Stomach smooth muscle (tissue), 2 donors: ENCODE measurements at regions not wholly inside any gene's neighbourhood (a gene's known extent, or its start where the extent isn't known, plus 50 kb on each side); places are given as distances from the start of the nearest gene placed in this dataset.

Experiments used
- H3K27ac ChIP-seq: one replicate; pipeline ENCODE4 v1.7.0; 2013; ENCODE audit warnings: mild to moderate bottlenecking, low read length, inconsistent platforms
- H3K27me3 ChIP-seq, 2 donors: one replicate each; pipeline ENCODE4 v1.7.0; 2013; ENCODE audit warnings: low read length in 2 of 2; ENCODE audit not compliant: insufficient read depth in 2 of 2, control insufficient read depth in 1 of 2
- H3K36me3 ChIP-seq, 2 donors: one replicate each; pipeline ENCODE4 v1.7.0; 2013; ENCODE audit warnings: low read length in 2 of 2; ENCODE audit not compliant: control insufficient read depth in 2 of 2, insufficient read depth in 2 of 2
- H3K4me1 ChIP-seq: one replicate; pipeline ENCODE4 v1.7.0; 2013; ENCODE audit warnings: low read length; ENCODE audit not compliant: control insufficient read depth, insufficient read depth
- H3K4me3 ChIP-seq, 2 donors: one replicate each; pipeline ENCODE4 v1.7.0; 2013; ENCODE audit warnings: low read length in 2 of 2
- H3K9ac ChIP-seq, 2 donors: one replicate each; pipeline ENCODE4 v1.7.0; 2013; ENCODE audit warnings: low read length in 2 of 2, mild to moderate bottlenecking in 1 of 2
- H3K9me3 ChIP-seq, 2 donors: one replicate each; pipeline ENCODE4 v1.7.0; 2013; ENCODE audit warnings: low read length in 2 of 2; ENCODE audit not compliant: control insufficient read depth in 2 of 2
- donor health status: healthy.
- donor health status: Pancreatic carcinoma.

DNA sequence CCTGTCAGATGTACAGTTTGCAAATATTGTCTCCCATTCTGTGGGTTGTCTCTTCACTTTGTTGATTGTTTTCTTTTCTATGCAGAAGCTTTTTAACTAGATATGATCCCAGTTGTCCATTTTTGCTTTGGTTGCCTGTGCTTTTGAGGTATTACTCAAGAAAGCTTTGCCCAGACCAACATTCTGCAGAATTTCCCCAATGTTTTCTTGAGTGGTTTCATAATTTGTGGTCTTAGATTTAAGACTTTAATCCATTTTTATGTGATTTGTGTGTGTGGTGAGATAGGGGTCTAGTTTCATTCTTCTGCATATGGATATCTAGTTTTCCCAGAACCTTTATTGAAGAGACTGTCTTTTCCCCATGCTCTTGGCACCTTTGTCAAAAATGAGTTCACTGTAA is 116.9 kb downstream of the DUSP10 start:
- no peak overlapping the region for H3K9ac ChIP-seq
- no peaks in the 10 kb centered on the region for H3K9me3 ChIP-seq
- H3K27me3 ChIP-seq = no peaks in the 10 kb centered on the region
- H3K27ac ChIP-seq = no peak overlapping the region
- H3K4me1 ChIP-seq = no peaks in the 10 kb centered on the region
- no peak overlapping the region for H3K4me3 ChIP-seq
- H3K36me3 ChIP-seq = no peaks in the 10 kb centered on the region

GRCh38 chr1:221626041-221626440 is 115.8 kb downstream of the DUSP10 start:
- H3K27ac ChIP-seq = no peak overlapping the region
- H3K36me3 ChIP-seq = no peaks in the 10 kb centered on the region
- H3K4me1 ChIP-seq = no peaks in the 10 kb centered on the region
- H3K9ac ChIP-seq = no peak overlapping the region
- no peak overlapping the region for H3K4me3 ChIP-seq
- H3K9me3 ChIP-seq = no peaks in the 10 kb centered on the region
- H3K27me3 ChIP-seq = no peaks in the 10 kb centered on the region

- Histone ChIP-seq H3K27me3 (no peaks in the 10 kb centered on the region), H3K9me3 (no peaks in the 10 kb centered on the region), H3K27ac (no peak overlapping the region), H3K36me3 (no peaks in the 10 kb centered on the region), H3K9ac (no peak overlapping the region), H3K4me1 (no peaks in the 10 kb centered on the region), H3K4me3 (no peak overlapping the region)
Observed at GRCh38 chr1:221630236-221630635, 111.7 kb downstream of the DUSP10 start.

GRCh38 chr1:221631556-221631955 is 110.3 kb downstream of the DUSP10 start:
- H3K27me3 ChIP-seq = no peaks in the 10 kb centered on the region
- no peaks in the 10 kb centered on the region for H3K36me3 ChIP-seq
- no peak overlapping the region for H3K9ac ChIP-seq
- no peak overlapping the region for H3K27ac ChIP-seq
- H3K4me1 ChIP-seq = no peaks in the 10 kb centered on the region
- H3K4me3 ChIP-seq = no peak overlapping the region
- no peaks in the 10 kb centered on the region for H3K9me3 ChIP-seq

DNA sequence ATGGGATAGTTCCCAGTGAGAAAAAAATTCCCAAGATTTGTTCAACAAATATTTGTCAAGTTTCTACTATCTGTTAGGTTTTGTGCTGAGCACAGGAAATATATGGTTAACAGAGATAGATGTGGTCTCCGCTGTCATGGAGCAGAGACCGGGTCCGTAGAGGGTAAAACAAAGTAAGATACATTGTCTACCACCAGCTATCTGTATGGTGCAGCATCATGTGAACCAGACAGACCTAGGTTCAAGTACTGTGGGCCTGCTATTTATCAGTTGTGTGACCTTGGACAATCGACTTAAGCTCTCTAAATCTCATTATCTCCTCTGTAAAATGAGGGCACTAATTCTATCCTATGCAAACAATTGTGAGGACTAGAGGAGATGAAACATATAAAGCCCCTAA is 109.8 kb downstream of the DUSP10 start:
- Histone ChIP-seq H3K9ac (no peak overlapping the region), H3K4me3 (no peak overlapping the region), H3K4me1 (no peaks in the 10 kb centered on the region), H3K27me3 (no peaks in the 10 kb centered on the region), H3K9me3 (no peaks in the 10 kb centered on the region), H3K36me3 (no peaks in the 10 kb centered on the region), H3K27ac (no peak overlapping the region)

GRCh38 chr1:221633841-221634409 is 108.0 kb downstream of the DUSP10 start:
- no peaks in the 10 kb centered on the region for H3K9me3 ChIP-seq
- H3K9ac ChIP-seq = no peak overlapping the region
- H3K4me3 ChIP-seq = no peak overlapping the region
- no peak overlapping the region for H3K27ac ChIP-seq
- no peaks in the 10 kb centered on the region for H3K27me3 ChIP-seq
- no peaks in the 10 kb centered on the region for H3K36me3 ChIP-seq
- H3K4me1 ChIP-seq = peaks cover 4% of the 10 kb centered on the region

DNA sequence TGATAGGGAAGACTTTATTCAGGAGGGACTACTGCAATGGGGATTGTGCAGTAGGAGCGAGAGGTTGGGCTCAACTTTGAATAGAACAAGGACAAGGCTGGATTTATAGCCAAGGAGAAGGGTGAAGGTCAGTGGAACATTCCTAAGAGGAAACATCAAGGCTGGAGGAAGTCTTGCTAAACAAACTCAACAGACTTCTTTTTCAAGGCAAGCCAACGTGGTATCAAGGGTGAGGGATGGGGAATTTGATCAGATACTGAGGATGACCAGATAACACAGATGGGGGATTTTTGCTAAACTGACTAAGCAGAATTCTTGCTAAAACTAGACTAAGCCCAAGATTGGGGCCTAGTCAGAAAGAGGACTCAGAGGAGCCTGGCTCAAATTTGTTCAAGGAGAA is 107.3 kb downstream of the DUSP10 start:
- Histone ChIP-seq H3K9me3 (no peaks in the 10 kb centered on the region), H3K27me3 (no peaks in the 10 kb centered on the region), H3K9ac (no peak overlapping the region), H3K36me3 (no peaks in the 10 kb centered on the region), H3K4me3 (no peak overlapping the region), H3K4me1 (peaks cover 4% of the 10 kb centered on the region), H3K27ac (no peak overlapping the region)

GRCh38 chr1:221635305-221635704 is 106.6 kb downstream of the DUSP10 start:
- Histone ChIP-seq H3K27me3 (no peaks in the 10 kb centered on the region), H3K36me3 (no peaks in the 10 kb centered on the region), H3K4me1 (peaks cover 4% of the 10 kb centered on the region), H3K4me3 (no peak overlapping the region), H3K27ac (no peak overlapping the region), H3K9me3 (no peaks in the 10 kb centered on the region), H3K9ac (no peak overlapping the region)

DNA sequence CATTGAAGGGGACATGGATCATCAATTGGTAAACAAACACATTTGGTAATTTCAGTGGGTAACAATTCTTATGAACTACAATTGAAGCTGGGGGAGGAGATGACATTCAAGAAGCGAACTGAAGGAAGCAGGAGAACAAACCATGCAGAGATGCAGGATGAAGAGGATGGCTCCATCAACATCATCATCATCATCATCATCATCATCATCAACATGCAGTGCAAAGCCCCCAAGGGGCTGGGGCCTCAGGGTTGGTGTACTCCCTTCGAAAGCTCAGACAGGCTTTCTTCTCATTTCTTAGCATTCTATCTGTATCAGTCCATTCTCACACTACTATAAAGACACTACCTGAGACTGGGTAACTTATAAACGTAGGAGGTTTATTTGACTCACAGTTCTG is 105.8 kb downstream of the DUSP10 start:
- no peaks in the 10 kb centered on the region for H3K9me3 ChIP-seq
- no peak overlapping the region for H3K4me3 ChIP-seq
- no peak overlapping the region for H3K9ac ChIP-seq
- H3K36me3 ChIP-seq = no peaks in the 10 kb centered on the region
- no peaks in the 10 kb centered on the region for H3K27me3 ChIP-seq
- no peak overlapping the region for H3K27ac ChIP-seq
- peaks cover 4% of the 10 kb centered on the region for H3K4me1 ChIP-seq

- H3K9me3 ChIP-seq = no peaks in the 10 kb centered on the region
- H3K4me1 ChIP-seq = peaks cover 4% of the 10 kb centered on the region
- no peak overlapping the region for H3K4me3 ChIP-seq
- H3K36me3 ChIP-seq = no peaks in the 10 kb centered on the region
- H3K27me3 ChIP-seq = no peaks in the 10 kb centered on the region
- H3K9ac ChIP-seq = no peak overlapping the region
- H3K27ac ChIP-seq = no peak overlapping the region
Observed at GRCh38 chr1:221636967-221637366, 104.9 kb downstream of the DUSP10 start.

DNA sequence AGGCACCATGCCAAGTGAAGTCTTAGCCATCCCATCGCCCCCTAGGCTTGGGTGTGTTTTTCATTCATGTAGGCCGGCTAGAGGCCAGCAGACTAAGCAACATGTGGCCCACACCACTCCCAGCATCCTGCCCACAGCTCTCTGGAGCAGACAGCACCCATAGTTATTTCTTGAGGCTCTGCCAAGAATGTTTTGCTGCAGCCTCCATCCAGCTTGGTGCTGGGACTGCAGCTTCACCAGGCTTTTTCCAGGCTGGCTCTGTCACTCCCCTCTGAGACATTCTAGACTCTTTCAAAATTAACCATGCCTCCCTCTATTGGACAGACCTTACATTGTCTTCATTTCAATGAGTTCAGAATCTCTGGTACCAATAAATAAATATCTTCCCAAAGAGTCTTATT is 104.2 kb downstream of the DUSP10 start:
- Histone ChIP-seq H3K27ac (no peak overlapping the region), H3K4me3 (no peak overlapping the region), H3K9me3 (no peaks in the 10 kb centered on the region), H3K27me3 (no peaks in the 10 kb centered on the region), H3K9ac (no peak overlapping the region), H3K36me3 (no peaks in the 10 kb centered on the region), H3K4me1 (peaks cover 4% of the 10 kb centered on the region)
